Mammary epithelial cell (primary cell): ENCODE measurements at regions not wholly inside any gene's neighbourhood (a gene's known extent, or its start where the extent isn't known, plus 50 kb on each side); places are given as distances from the start of the nearest gene placed in this dataset.

Experiments
- EZH2 ChIP-seq: IDR thresholded peaks from 2 replicates; pipeline ENCODE4 v1.6.1; 2012; ENCODE audit warnings: low read length, inconsistent platforms, borderline replicate concordance
- TF ChIP-seq, protein P1 (sequence below), 2 donors: IDR thresholded peaks in 1 of 2; conservative IDR thresholded peaks in 1 of 2; 2 replicates each; pipeline ENCODE4 v1.5.1; 2011 to 2012; ENCODE audit warnings: inconsistent platforms in 2 of 2, low read length in 2 of 2, mild to moderate bottlenecking in 2 of 2, control low read depth in 1 of 2, low read depth in 1 of 2; ENCODE audit not compliant: insufficient read depth in 1 of 2; ENCODE audit errors: extremely low read depth in 1 of 2

DNA sequence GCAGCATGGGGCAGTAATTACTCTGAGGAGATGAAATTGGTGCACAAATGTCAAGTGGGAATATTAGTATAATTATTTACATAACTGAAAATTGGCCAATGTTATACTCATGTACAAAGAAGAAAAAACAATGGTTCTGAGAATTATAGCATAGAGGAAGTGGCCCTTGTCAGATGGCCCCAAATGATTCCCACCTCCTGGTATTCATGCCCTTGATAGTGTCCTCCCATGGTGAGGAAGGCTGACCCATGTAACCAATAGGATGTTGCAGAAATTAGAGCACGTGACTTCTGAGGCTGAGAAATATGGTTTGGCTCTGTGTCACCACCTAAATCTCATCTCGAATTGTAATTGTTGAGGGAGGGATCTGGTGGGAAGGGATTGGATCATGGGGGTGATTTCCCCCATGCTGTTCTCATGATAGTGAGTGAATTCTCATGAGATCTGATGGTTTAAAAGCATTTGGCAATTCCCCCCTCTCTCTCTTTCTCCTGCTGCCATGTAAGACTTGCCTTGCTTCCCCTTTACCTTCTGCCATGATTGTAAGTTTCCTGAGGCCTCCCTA, 368.5 kb downstream of the SHQ1 start:
- no peak for TF ChIP-seq EZH2
- TF ChIP-seq, protein P1, sequence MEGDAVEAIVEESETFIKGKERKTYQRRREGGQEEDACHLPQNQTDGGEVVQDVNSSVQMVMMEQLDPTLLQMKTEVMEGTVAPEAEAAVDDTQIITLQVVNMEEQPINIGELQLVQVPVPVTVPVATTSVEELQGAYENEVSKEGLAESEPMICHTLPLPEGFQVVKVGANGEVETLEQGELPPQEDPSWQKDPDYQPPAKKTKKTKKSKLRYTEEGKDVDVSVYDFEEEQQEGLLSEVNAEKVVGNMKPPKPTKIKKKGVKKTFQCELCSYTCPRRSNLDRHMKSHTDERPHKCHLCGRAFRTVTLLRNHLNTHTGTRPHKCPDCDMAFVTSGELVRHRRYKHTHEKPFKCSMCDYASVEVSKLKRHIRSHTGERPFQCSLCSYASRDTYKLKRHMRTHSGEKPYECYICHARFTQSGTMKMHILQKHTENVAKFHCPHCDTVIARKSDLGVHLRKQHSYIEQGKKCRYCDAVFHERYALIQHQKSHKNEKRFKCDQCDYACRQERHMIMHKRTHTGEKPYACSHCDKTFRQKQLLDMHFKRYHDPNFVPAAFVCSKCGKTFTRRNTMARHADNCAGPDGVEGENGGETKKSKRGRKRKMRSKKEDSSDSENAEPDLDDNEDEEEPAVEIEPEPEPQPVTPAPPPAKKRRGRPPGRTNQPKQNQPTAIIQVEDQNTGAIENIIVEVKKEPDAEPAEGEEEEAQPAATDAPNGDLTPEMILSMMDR (conservative IDR thresholded peaks at IDR 0.05 in 1 of 2, IDR thresholded peaks at IDR 0.05 in 1 of 2; ENCODE audit: extremely low read depth in 1 of 2, insufficient read depth in 1 of 2, low read depth in 1 of 2, low read length in 2 of 2): no peak
